Hematopoietic multipotent progenitor cell treated with erythropoietin and hydrocortisone succinate and interleukin-3 and kit ligand, for 17 days (in vitro differentiated cells): ENCODE measurements at regions not wholly inside any gene's neighbourhood (a gene's known extent, or its start where the extent isn't known, plus 50 kb on each side); places are given as distances from the start of the nearest gene placed in this dataset.
"Not testable (repeated sequence)": the region's sequence is repeated elsewhere in the genome, so short reads cannot be mapped to it uniquely, and the experiment has no call there.

Experiments
- DNase-seq: peaks from one replicate; pipeline ENCODE4 v3.0.0-alpha.2; 2015; ENCODE audit warnings: low spot score

DNA sequence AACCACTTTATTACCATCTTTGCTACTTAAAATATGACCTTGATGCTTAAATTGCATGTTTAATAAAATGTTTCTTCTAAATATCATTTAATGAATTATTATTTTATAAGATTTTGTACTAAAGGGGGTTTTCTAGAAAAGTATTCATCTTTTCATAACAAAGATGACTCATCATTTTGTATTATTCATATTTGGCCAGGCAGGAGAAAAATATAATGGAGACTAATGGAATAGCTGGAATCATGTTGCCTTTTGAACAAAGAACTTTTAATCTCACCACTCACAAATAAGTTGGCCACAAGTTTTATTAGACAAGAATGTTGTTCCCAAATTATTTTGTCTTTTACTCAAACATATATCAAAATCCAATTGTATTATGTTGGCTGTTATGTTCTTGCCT is 882.4 kb downstream of the DSC3 start:
- no peak for DNase-seq

DNA sequence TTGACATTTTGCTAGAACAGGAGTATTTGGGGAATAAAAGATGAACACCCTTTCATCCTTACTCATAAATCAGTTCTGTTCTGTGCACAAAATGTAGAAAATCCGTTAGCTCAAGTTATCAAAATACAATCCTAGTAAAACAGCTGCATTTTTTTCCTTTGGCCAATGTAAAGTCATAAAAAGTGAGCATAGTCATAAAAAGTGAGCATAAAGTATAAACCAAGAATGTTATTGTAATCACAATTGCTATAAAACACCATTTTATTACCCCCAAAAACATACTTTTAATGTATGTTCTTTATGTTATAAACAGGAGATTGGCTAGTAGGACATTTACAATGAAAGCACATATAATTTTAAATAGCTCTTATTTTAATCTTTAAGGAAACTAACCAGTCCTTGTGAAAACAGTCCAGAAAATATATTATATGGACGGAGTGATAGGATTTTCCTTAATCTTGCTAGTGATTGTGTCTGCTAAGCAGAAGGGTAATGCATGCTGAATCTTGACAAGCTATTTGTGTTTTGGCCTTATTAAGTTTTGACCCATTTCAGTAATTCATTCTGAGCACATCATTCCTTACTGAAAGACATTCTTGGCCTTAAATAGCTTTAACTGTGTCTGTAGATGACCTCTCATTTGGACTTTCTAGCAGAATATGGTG is 891.8 kb downstream of the DSC3 start:
- DNase-seq, result no peak

DNA sequence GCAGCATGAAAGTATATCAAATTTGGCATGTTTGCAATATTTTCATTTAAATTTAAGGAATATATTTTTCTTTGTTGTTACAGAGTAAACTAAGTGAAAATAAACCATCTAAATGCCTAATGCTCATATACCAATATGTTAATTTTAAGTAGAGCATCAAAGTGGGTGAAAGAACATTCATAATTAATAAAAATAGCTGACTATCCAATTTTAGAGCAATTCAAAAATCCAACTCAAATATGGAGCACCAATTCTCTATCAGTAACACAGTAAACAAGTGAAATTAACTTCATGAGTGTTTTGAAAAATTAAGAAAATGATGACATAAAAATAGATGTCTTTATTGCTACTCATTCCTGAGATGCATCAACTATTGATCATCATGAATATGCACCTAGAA is 893.0 kb downstream of the DSC3 start:
- DNase-seq, result no peak

DNA sequence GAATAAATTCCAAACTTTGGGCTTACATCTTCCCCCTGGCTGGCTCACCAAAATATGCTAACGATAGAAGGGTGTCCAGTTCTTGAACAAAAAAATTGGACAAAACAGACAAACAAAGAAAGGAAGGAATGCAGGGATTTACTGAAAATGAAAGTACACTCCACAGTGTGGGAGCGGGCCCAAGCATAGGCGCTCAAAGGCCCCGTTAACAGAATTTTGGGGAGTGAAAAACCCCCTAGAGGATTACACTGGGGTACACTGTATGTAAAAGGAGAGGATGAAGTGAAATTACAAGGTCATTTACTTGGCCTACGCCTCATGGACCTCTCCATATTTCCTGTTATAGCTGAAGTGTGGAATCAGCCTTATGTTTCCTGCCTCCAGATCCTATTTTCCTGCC is 899.7 kb downstream of the DSC3 start:
- no peak for DNase-seq

DNA sequence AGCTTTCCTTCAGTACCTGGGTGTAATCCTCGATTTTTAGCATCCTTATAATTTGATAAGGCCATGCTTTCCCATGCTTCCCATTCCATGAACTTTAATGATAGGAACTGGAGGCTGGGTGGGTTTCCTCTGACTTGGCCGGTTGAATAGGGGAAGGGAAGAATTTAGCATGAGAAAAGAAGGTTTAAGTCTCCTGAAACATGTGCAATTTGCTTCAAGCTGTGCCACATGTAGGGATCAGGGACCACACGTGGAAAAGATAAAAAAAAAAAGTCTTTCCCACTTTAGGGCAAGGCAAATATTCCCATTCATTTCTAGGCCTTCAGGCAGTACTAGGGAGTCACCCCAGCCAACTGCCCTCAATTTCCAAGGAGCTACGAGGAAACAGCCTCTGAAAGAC is 900.3 kb downstream of the DSC3 start:
- no peak for DNase-seq

DNA sequence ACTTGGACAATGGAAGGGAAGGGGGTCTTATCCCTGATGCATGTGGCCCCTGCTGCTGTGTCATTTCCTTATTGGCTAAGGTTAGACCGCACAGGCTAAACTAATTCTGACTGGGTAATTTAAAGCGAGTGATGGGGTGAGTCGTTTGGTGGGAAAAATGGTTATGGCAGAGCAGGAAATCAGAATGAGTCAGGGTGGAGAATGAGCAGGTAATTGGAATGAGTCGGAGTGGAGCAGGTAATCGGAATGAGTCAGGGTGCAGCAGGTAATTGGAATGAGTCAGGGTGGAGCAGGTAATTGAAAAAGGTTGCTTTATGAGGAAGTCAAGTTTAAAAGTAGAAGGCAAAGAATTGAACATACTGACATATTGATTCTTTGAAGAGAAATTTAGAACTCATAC is 901.0 kb downstream of the DSC3 start:
- not testable (repeated sequence) for DNase-seq

DNA sequence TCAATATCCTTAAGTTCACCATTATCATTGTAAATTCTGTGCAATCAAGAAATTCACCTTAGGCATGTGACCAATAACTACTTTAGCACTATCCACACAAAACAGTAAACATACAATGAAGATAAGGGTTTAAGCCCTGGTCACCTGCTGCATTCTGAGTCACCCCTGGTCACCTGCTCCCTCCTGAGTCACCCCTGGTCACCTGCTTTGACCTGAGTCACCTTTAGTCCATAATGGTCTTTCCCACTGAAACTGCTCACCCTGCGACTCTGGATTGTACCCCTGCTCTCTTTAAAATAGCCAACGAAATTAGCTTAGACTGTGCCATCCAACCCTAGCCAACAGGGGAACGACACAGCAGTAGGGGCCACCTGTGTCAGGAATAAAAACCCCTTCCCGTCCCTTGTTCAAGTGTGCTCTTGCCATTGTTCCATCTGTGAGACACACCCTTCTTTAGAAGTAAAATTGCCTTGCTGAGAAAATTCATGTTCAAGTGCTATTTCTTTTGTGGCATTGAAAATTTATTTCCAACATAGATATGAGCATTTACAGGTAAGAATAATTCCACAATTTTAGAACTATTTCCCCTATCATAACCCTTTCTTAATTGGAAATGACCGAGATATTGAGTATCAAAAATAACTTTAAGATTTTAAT is 902.8 kb downstream of the DSC3 start:
- no peak for DNase-seq

DNA sequence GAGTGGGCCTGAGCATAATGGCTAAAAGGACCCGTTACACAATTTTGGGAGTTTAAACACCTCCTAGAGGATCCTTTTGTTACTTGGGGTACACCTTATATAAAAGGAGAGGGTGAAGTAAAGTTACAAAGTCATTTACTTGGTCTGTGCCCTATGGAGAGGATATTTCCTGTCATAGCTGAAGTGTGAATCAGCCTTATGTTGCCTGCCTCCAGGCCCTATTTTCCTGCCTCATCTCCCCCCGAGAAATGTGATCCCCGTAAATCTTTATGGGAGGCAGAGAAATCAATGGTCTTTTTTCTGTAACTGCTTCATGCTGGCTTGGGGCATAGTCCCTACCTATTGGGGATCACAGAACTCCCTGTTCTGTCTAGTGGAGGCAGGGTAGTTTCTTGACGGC is 906.6 kb downstream of the DSC3 start:
- no peak for DNase-seq

DNA sequence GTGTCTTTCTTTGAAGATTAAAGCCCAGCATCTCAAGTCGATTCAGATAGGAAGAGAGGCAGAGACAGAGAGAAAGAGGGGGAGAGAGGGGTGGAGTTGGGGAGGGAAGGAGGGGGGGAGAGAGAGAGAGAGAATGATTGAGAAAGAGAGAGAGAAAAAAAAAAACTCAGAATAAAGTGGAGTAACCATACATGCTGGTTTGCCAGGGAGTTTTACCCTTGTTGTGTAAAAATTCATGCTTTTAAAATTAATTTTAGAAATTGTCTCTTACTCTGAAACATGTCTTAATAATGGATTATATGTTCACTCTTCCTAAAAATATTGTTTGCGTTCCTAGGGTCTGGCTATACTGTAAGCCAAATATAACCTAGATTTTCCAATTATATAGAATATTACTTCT is 908.5 kb downstream of the DSC3 start:
- no peak for DNase-seq

DNA sequence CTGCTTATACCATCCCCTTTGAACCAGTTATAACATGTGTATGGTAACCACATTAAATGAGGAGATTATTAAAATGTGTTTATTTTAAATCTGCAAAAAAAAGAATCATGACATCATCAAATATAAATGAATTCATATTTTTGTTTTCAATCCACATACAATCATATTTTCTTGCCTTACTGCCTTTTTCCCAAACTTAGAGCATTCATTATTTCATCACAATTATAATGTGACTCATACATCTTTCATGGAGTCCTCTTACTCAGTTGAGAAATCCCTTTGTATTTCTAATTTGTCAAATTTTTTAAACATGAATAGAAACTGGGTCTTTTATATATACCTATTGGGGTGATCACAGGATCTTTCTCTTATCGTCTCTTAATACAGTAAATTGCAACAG is 909.6 kb downstream of the DSC3 start:
- no peak for DNase-seq

DNA sequence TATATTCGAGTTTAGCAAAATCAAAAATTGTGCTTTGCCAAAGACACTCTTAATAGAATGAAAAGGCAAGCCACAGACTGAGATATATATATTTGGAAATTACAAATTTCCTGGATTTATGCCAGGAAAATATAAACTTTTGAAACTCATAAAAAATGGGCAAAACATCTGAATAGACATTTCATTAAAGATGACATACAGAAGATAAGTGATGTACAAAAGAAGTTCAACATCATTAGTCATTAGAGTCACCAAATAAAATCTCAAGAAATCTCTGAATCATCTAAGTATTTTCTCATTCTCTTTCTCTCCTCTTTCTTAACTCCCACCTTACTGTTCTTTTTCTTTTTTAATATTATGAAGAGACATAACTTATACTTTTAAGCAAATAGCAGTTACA is 921.1 kb downstream of the DSC3 start:
- no peak for DNase-seq

DNA sequence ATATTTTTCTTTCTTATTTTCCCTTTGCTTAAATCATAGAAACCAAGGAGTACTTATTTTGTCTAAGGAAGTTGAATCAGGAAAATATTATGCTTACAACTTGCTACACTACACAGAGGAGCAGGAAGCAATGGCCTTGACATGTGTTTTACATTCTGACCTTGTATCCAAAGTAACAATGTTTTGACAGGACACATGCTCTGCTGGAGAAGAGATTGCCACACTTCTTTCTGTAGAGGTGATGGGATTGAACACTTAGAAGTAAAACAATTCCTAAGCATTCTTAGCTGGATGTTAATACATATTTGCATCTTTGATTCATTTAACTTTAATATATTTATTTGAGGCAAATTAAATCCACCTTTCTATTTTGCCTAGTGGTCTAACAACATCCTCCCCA is 929.1 kb downstream of the DSC3 start:
- no peak for DNase-seq

DNA sequence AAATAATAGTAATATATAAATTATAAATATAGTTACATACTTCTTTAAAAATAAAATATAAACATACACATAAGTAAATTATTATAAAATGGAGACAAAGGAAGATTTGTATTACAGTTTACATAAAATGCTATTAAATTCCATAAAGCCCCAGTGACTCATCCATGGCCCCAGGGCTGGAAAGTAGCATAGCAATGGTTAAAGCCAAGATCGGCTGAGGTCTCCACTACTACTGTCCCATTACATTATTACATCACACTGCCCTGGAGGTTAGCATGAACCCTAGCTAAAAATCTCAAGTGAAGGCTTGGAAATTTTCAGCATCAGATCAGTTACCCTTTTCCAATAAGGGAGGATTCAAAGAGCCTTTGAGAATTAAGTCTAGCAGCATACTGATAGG is 936.2 kb downstream of the DSC3 start:
- no peak for DNase-seq

DNA sequence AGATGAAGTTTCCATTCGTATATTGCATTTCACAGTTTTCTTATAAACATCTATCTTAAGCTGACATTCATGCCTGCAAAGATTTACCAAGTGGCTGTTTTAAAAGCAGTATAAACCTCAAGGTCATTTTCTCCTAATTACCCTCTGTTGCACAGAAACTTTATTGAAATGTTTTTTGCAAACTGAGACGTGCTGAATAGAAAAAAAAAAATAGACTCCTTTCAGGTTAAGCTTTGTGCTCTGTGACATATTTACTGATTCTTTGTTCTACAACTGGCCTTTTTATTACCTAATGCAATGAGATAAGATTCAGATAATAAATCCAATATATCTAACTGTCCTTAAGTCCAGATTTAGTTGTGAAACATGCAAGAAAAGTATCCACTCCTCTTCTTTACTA is 938.7 kb downstream of the DSC3 start:
- no peak for DNase-seq

DNA sequence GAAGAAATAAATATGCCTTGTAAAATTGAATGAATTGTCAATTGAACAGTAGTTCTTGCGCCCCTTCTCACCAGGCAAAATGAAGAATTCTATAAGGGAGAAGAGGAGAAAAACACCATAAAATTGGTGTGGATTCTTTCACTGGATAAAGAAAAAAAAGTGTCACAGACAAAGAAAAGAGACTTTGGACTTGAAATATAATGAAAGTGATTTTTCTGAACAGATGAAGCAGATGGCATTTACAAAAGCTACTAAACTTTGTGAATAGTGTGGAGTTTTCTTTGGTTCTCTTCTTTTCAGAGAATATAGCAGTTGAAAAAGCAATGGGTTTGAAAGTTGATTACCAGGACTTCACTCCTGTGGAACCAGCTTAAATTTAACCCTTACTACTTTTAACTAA is 945.7 kb downstream of the DSC3 start:
- no peak for DNase-seq

DNA sequence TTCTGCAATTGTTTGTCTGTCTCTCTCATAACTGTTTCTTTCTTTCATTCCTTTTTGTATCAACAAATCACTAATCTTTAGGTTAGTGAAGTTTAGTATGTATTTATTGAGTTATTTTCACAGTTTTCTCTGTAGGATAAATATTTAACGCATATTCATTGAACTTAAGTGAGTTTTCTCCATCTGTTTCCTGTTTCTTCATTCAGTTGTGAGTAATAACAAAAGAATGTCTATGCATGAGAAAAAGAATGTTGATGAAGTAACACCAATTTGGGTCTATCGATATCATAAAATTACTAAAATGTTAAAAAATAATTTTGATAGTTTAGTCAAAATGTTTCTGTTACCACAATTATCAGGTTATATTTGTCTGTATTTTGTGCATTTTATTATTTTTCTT is 948.0 kb downstream of the DSC3 start:
- DNase-seq, result no peak

DNA sequence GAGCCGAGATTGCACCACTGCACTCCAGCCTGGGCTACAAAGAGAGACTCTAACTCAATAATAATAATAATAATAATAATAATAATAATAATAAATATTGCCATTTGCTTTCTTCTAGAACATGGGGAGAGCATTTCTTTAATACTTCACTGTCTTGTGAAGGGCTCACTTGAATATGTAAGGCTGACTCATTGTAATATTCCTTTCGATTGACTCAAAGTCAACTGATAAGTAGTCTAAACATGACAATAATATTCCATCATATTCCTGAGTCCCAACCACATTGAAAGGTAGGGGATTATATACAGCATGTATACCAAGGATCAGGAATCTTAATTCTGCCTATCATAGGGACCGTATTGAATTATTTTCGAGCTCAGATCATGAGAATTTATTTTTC is 949.2 kb downstream of the DSC3 start:
- DNase-seq, result no peak

DNA sequence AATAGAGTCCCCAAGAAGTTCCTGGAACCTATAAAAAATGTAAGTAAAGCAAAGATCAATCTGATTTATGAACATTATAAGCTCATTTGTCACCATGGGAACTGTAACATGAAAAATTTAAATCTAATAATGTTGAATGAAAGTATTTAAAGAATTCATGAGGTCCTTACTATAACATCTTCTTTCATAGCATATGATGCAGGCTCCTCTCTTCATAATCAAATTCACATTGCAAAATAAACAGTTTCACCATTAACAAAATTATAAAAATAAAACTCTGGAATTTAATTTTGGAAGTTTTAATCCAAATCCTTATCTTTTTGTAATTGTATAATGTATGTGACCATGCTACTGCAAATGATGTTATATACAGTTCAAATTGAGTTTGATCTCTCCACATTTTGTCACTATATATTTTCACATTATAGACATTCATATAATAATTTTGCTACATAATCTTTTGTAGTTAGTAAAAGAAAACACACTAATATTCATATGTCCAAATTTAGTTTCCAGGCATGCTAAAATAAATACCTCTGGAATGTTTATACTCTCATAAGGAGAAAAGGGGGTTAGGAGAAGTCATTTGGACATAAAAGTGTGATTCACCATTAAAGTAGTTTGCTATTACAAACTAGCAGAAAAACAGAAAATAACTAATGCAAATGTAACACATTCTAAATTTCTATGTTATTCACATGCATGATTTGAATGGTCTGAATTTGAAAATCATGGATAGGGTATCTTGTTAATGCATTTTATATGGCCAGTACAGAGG is 954.1 kb downstream of the DSC3 start:
- DNase-seq, result no peak

DNA sequence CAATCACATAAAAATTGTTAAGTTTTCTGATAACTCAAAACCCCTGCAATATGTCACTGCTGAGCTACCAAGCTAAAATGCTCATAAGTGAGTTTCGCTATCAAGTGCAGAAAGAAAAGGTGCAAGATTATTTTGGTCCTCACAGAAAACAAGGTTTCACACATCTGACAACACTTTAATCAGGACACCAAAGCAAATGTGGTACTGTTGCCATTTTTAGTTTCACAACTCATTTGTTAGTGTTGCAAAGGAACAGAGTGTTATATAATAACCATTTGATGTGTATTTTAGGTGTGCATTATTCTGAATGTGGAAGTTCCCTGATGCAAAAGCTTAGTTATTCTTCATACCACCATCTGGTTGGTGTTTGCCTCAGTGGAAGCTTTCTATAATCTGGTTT is 956.2 kb downstream of the DSC3 start:
- DNase-seq, result no peak

DNA sequence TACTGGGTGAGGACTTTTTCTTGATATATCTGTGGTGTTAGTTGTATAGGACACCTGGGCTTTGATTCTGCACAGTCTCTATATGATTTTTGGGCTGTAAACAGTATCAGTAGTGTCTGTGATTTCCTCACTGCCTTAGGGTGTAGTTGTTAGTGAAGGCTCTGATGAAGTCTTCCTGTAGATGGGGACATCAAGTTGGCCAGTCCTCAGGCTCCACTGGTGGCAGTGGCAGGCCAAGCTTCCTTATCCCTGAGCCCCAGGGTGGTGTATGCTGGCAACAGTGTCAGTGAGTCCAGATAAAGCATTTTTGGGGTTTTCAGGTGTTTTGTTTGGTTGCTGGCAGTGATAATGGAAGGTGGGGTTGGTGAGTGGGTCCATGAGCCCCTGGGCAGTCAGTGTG is 961.4 kb downstream of the DSC3 start:
- no peak for DNase-seq

DNA sequence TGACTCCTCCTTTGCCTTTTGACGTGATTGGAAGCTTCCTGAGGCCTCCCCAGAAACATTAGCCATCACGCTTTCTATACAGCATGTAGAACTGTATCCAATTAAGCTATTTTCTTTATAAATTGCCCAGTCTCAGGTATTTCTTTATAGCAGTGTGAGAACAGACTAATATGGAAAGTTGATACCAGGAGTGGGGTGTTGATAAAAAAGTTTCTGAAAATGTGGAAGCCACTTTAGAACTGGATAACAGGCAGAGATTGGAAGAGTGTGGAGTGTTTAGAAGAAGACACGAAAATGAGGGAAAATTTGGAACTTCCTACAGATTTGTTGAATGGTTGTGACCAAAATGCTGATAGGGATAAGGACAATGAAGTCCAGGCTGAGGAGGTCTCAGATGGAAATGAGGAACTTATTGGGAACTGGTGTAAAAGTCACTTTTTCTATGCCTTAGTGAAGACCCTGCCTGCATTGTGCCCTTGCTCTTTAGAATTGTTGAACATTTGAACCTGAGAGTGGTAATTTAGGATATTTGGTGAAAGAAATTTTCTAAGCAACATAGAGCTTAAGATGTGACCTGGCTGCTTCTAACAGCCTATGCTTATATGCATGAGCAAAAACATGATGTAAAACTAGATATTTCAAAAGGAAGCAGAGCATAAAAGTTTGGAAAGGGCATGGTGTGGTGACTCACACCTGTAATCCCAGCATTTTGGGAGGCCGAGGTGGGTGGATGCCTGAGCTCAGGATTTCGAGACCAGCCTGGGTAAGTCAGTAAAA is 969.7 kb downstream of the DSC3 start:
- DNase-seq, result no peak

DNA sequence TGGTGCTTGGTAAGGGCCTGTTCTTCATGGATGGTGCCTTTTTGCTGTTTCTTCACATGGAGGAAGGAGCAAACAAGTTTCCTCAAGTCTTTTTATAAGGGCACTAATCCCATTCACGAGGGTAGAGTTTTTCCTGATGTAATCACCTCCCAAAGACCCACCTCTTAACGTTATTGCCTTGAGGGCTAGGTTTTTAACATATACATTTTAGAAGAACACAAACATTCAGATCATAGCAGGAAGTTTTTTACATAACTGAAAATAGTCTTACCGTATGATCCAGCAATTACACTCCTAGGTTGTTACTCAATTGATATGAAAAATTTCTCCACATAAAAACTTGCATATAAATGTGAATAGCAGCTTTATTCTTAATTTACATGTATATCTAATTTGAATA is 976.3 kb downstream of the DSC3 start:
- DNase-seq, result no peak

DNA sequence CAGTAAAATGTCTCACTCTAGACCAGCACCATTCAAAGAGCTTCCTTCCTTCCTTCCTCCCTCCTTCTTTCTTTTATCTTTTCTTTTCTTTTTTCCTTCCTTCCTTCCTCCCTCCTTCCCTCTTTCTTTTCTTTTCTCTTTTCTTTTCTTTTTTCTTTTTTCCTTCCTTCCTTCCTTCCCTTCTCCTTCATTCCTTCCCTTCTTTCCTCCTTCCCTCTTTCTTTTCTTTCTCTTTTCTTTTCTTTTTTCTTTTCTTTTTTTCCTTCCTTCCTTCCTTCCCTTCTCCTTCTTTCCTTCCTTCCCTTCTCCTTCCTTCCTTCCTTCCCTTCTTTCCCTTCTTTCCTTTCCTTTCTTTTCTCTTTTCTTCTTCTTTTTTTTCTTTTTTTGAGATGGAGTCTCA is 985.1 kb downstream of the DSC3 start:
- DNase-seq, result no peak
